BLaER1 (cell line): ENCODE measurements at regions not wholly inside any gene's neighbourhood (a gene's known extent, or its start where the extent isn't known, plus 50 kb on each side); places are given as distances from the start of the nearest gene placed in this dataset.

Experiments
- H3K27ac ChIP-seq: shearing (Covaris generic); formaldehyde crosslinking; 2 replicates; pipeline ENCODE4 v1.8.1; 2022
- H3K27me3 ChIP-seq: shearing (Covaris generic); formaldehyde crosslinking; 2 replicates; pipeline ENCODE4 v1.8.1; 2022
- H3K36me3 ChIP-seq: shearing (Covaris generic); formaldehyde crosslinking; 2 replicates; pipeline ENCODE4 v1.8.1; 2022
- H3K4me1 ChIP-seq: shearing (Covaris generic); formaldehyde crosslinking; 2 replicates; pipeline ENCODE4 v1.8.1; 2022
- H3K4me2 ChIP-seq: shearing (Covaris generic); formaldehyde crosslinking; 2 replicates; pipeline ENCODE4 v1.8.1; 2022
- H3K4me3 ChIP-seq: shearing (Covaris generic); formaldehyde crosslinking; 2 replicates; pipeline ENCODE4 v1.8.1; 2022
- H3K9ac ChIP-seq: shearing (Covaris generic); formaldehyde crosslinking; 2 replicates; pipeline ENCODE4 v1.8.1; 2022
- H3K9me3 ChIP-seq: shearing (Covaris generic); formaldehyde crosslinking; 2 replicates; pipeline ENCODE4 v1.8.1; 2022
- H4K20me1 ChIP-seq: shearing (Covaris generic); formaldehyde crosslinking; 2 replicates; pipeline ENCODE4 v1.8.1; 2022
- Cebpa-rat ChIP-seq: shearing (Covaris generic); IDR thresholded peaks from 2 replicates; pipeline ENCODE4 v1.8.1; 2022

GRCh38 chrX:39211501-39211900 is 410.2 kb downstream of the MID1IP1 start:
- H3K9me3 ChIP-seq, result no peaks in the 10 kb centered on the region
- no peak overlapping the region for H3K4me3 ChIP-seq
- H3K4me2 ChIP-seq, result no peak overlapping the region
- H3K4me1 ChIP-seq, result no peaks in the 10 kb centered on the region
- no peaks in the 10 kb centered on the region for H3K36me3 ChIP-seq
- no peak overlapping the region for H3K9ac ChIP-seq
- TF ChIP-seq Cebpa-rat, result no peak
- no peaks in the 10 kb centered on the region for H4K20me1 ChIP-seq
- no peak overlapping the region for H3K27ac ChIP-seq
- no peaks in the 10 kb centered on the region for H3K27me3 ChIP-seq

DNA sequence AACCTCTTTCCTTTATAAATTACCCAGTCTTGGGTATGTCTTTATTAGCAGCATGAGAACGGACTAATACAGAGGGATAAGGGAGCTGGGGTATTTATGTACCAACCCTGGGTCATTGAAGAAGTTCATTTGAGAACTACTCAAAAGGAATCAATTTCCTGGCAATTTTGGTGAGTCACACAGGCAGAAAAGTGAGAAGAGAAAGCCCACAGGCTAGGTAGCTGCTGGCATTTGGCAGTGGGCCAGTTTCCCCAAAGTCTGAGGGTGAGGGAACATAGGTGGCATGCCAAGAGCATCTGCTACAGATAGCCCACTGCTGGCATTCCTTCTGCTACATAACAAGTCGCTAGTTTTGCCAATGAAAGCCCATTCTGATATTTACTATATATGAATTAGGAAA is 411.2 kb downstream of the MID1IP1 start:
- H3K9me3 ChIP-seq, result no peaks in the 10 kb centered on the region
- no peak for TF ChIP-seq Cebpa-rat
- H3K27ac ChIP-seq, result no peak overlapping the region
- no peak overlapping the region for H3K4me3 ChIP-seq
- no peaks in the 10 kb centered on the region for H3K27me3 ChIP-seq
- H4K20me1 ChIP-seq, result no peaks in the 10 kb centered on the region
- no peaks in the 10 kb centered on the region for H3K4me1 ChIP-seq
- no peak overlapping the region for H3K4me2 ChIP-seq
- H3K36me3 ChIP-seq, result no peaks in the 10 kb centered on the region
- H3K9ac ChIP-seq, result no peak overlapping the region

- Histone ChIP-seq H3K27ac (no peak overlapping the region), H3K4me2 (no peak overlapping the region), H3K4me1 (no peaks in the 10 kb centered on the region), H3K9me3 (no peaks in the 10 kb centered on the region), H3K9ac (no peak overlapping the region), H3K36me3 (no peaks in the 10 kb centered on the region), H4K20me1 (no peaks in the 10 kb centered on the region), H3K4me3 (no peak overlapping the region), H3K27me3 (no peaks in the 10 kb centered on the region)
- TF ChIP-seq Cebpa-rat, result no peak
Measured at GRCh38 chrX:39214387-39215126, 413.3 kb downstream of the MID1IP1 start.

GRCh38 chrX:39220952-39221351 is 419.7 kb downstream of the MID1IP1 start:
- Histone ChIP-seq H3K9me3 (no peaks in the 10 kb centered on the region), H4K20me1 (no peaks in the 10 kb centered on the region), H3K4me2 (no peak overlapping the region), H3K27ac (no peak overlapping the region), H3K4me1 (no peaks in the 10 kb centered on the region), H3K36me3 (no peaks in the 10 kb centered on the region), H3K9ac (no peak overlapping the region), H3K4me3 (no peak overlapping the region), H3K27me3 (no peaks in the 10 kb centered on the region)
- no peak for TF ChIP-seq Cebpa-rat

DNA sequence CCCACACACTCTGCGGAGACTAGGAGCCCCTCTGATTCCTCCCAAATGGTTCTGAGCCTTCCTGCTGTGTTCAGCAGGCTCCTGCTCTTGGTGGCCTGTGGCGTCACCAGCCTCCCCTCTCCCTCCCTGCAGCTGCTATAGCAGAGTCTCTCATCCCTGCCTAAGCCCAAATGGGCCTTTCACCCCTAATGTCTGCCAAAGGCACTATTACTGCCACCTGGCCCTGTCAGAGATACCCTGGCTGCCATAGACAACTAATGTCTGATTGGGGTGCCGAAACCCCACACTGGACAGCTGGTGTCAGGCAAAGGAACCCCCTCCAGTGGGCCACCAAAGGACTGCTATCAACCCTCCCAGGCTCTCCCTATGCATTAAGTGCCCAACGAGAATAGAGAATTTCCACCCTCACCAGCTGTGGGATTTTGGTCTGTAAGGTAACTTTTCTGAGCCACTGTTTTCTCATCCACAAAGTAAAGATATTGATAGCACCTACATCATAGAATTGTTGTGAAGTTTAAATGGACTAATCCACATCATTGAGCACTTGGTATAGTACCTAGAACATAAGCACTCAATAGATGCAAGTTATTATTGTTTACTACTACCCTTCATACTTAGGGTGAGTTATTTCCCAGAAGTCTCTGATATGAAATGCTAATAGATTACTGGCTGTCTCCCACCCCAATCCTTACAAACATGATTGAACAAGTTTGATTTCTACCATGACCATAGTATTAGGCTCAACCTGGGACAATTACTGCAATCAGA is 421.3 kb downstream of the MID1IP1 start:
- H3K36me3 ChIP-seq, result no peaks in the 10 kb centered on the region
- peaks cover 2% of the 10 kb centered on the region for H3K4me1 ChIP-seq
- no peaks in the 10 kb centered on the region for H3K27me3 ChIP-seq
- no peak overlapping the region for H3K4me3 ChIP-seq
- H3K27ac ChIP-seq, result no peak overlapping the region
- TF ChIP-seq Cebpa-rat, result no peak
- no peaks in the 10 kb centered on the region for H4K20me1 ChIP-seq
- H3K9me3 ChIP-seq, result no peaks in the 10 kb centered on the region
- H3K9ac ChIP-seq, result no peak overlapping the region
- H3K4me2 ChIP-seq, result no peak overlapping the region

- Histone ChIP-seq H3K9me3 (no peaks in the 10 kb centered on the region), H3K4me2 (no peak overlapping the region), H3K36me3 (no peaks in the 10 kb centered on the region), H3K27me3 (no peaks in the 10 kb centered on the region), H3K4me3 (no peak overlapping the region), H4K20me1 (no peaks in the 10 kb centered on the region), H3K27ac (no peak overlapping the region), H3K4me1 (peaks cover 12% of the 10 kb centered on the region), H3K9ac (no peak overlapping the region)
- TF ChIP-seq Cebpa-rat, result no peak
Measured at GRCh38 chrX:39226251-39226650, 425.0 kb downstream of the MID1IP1 start.

- H3K27me3 ChIP-seq, result no peaks in the 10 kb centered on the region
- no peak overlapping the region for H3K9ac ChIP-seq
- H3K4me1 ChIP-seq, result peaks cover 12% of the 10 kb centered on the region
- H4K20me1 ChIP-seq, result no peaks in the 10 kb centered on the region
- H3K27ac ChIP-seq, result no peak overlapping the region
- H3K4me2 ChIP-seq, result peak overlapping the region; percentile 30
- H3K4me3 ChIP-seq, result no peak overlapping the region
- no peaks in the 10 kb centered on the region for H3K9me3 ChIP-seq
- H3K36me3 ChIP-seq, result no peaks in the 10 kb centered on the region
- TF ChIP-seq Cebpa-rat, result no peak
Measured at GRCh38 chrX:39227371-39227770, 426.1 kb downstream of the MID1IP1 start.

GRCh38 chrX:39238006-39238405 is 436.7 kb downstream of the MID1IP1 start:
- Histone ChIP-seq H3K9ac (no peak overlapping the region), H3K27ac (no peak overlapping the region), H4K20me1 (no peaks in the 10 kb centered on the region), H3K9me3 (peaks cover 12% of the 10 kb centered on the region; the same call in 1 of the 2 replicates), H3K4me2 (no peak overlapping the region; the same call in 1 of the 2 replicates), H3K36me3 (no peaks in the 10 kb centered on the region), H3K4me1 (peaks cover 40% of the 10 kb centered on the region), H3K4me3 (no peak overlapping the region), H3K27me3 (no peaks in the 10 kb centered on the region)
- no peak for TF ChIP-seq Cebpa-rat

DNA sequence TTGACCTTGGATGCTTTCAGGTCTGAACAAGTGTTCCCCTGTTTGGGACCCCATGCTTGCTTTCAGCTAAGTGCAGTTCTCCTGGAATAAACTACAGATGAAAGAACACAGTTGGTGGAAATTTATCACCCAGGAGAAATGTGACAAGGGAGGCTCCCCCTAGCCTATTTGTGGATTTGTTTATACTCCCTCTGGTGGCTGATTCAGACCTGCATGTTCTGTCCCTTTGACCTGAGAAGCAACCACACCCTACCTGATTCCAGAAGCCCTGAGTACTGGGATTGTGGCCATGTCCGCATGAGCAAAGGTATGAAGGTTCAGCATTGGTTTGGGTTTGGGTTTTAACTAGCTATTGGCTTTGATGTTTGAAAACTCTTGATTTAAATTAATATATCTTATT is 440.9 kb downstream of the MID1IP1 start:
- Histone ChIP-seq H3K4me1 (peaks cover 40% of the 10 kb centered on the region), H3K4me3 (no peak overlapping the region), H3K36me3 (no peaks in the 10 kb centered on the region), H3K9me3 (peaks cover 12% of the 10 kb centered on the region; the same call in 1 of the 2 replicates), H3K9ac (no peak overlapping the region), H3K27me3 (no peaks in the 10 kb centered on the region), H4K20me1 (no peaks in the 10 kb centered on the region), H3K27ac (no peak overlapping the region), H3K4me2 (no peak overlapping the region)
- no peak for TF ChIP-seq Cebpa-rat

- no peak overlapping the region for H3K4me2 ChIP-seq
- no peaks in the 10 kb centered on the region for H3K9me3 ChIP-seq
- H3K36me3 ChIP-seq, result no peaks in the 10 kb centered on the region
- no peak overlapping the region for H3K27ac ChIP-seq
- TF ChIP-seq Cebpa-rat, result no peak
- H3K9ac ChIP-seq, result no peak overlapping the region
- H3K4me1 ChIP-seq, result peaks cover 27% of the 10 kb centered on the region
- no peaks in the 10 kb centered on the region for H4K20me1 ChIP-seq
- H3K27me3 ChIP-seq, result no peaks in the 10 kb centered on the region
- H3K4me3 ChIP-seq, result no peak overlapping the region
Measured at GRCh38 chrX:39244147-39244546, 442.9 kb downstream of the MID1IP1 start.
